HCT116 (cell line): ENCODE measurements at regions not wholly inside any gene's neighbourhood (a gene's known extent, or its start where the extent isn't known, plus 50 kb on each side); places are given as distances from the start of the nearest gene placed in this dataset.

ENCODE experiments used
- ATAC-seq: fragments of 200-7000 bp; cut with Tn5 transposase; 2 replicates; pipeline ENCODE4 v1.9.1; 2020; ENCODE audit warnings: mild to moderate bottlenecking, moderate library complexity
- BruUV-seq: library from RNA; stranded (reverse); fragments of 400-500 nt; replicated peaks from 2 replicates; lab custom pipeline; 2021; lab: Mats Ljungman, UMichigan
- CTCF ChIA-PET: fragments of 300-600 bp; sonication (Branson Sonifier 250); formaldehyde crosslinking; loops from one replicate; lab custom pipeline; 2021; ENCODE audit warnings: antibody characterized with exemption; lab: Charles Lee
- POLR2A ChIA-PET: fragments of 300-600, 350-600 bp; sonication (Branson Sonifier 250); formaldehyde crosslinking; loops from one replicate; lab custom pipeline; 2021; ENCODE audit warnings: antibody characterized with exemption; lab: Charles Lee
- RAD21 ChIA-PET, 2 experiments: fragments of 300-600 bp; sonication (Branson Sonifier 250); formaldehyde crosslinking; loops; one replicate each; lab custom pipeline; 2023; ENCODE audit warnings: low total read pairs in 2 of 2; ENCODE audit not compliant: uncharacterized antibody in 2 of 2, unreplicated experiment in 2 of 2, low non-redundant PET in 1 of 2; lab: Charles Lee
- DNase-seq: peaks from one replicate; pipeline ENCODE4 v3.0.0-alpha.2; 2010; ENCODE audit warnings: low read depth, low spot score
- H2AFZ ChIP-seq: fragments of 200-600 bp; shearing (Covaris generic), sonication (generic); 2 replicates; pipeline ENCODE4 v1.6.1; 2017; ENCODE audit warnings: low read depth, mixed run types, mixed read lengths, antibody characterized with exemption, low read length; ENCODE audit not compliant: poor library complexity, severe bottlenecking
- H3K27ac ChIP-seq: 2 replicates; pipeline ENCODE4 v1.5.1; 2012; ENCODE audit warnings: low read depth, low read length
- H3K27me3 ChIP-seq: fragments of 200-600 bp; sonication (generic); 2 replicates; pipeline ENCODE4 v1.6.1; 2016; ENCODE audit warnings: mixed run types, low read length, mixed read lengths; ENCODE audit not compliant: insufficient read depth
- H3K36me3 ChIP-seq, 2 experiments: fragments of 200-500 bp in 1 of 2; fragments of 200-600 bp in 1 of 2; sonication (Bioruptor generic) in 1 of 2; sonication (generic) in 1 of 2; 2 replicates each; pipeline versions ENCODE4 v1.5.1 to v1.6.1; 2014 to 2016; ENCODE audit warnings: low read length in 2 of 2, inconsistent platforms in 1 of 2, mixed read lengths in 1 of 2, mixed run types in 1 of 2; ENCODE audit not compliant: insufficient read depth in 2 of 2, control insufficient read depth in 1 of 2
- H3K4me1 ChIP-seq, 2 experiments: fragments of 200-600 bp in 1 of 2; sonication (generic) in 1 of 2; 2 replicates each; pipeline versions ENCODE4 v1.5.1 to v1.6.1; 2012 to 2017; ENCODE audit warnings: low read length in 2 of 2, inconsistent platforms in 1 of 2, mild to moderate bottlenecking in 1 of 2, mixed read lengths in 1 of 2, mixed run types in 1 of 2, moderate library complexity in 1 of 2; ENCODE audit not compliant: insufficient read depth in 2 of 2, control insufficient read depth in 1 of 2
- H3K4me2 ChIP-seq: fragments of 200-600 bp; sonication (generic); 2 replicates; pipeline ENCODE4 v1.6.1; 2017; ENCODE audit warnings: mixed run types, low read length, mixed read lengths
- H3K4me3 ChIP-seq, 2 experiments: fragments of 200-600 bp in 1 of 2; sonication (generic) in 1 of 2; replicated peaks in 1 of 2; 2 replicates each; pipeline ENCODE4 v1.5.1; 2011 to 2016; ENCODE audit warnings: low read length in 2 of 2, control low read depth in 1 of 2, low read depth in 1 of 2, mild to moderate bottlenecking in 1 of 2, mixed read lengths in 1 of 2, mixed run types in 1 of 2
- H3K79me2 ChIP-seq: fragments of 200-600 bp; sonication (generic); 2 replicates; pipeline ENCODE4 v1.6.1; 2017; ENCODE audit warnings: mild to moderate bottlenecking, mixed run types, low read length, moderate library complexity, mixed read lengths; ENCODE audit not compliant: insufficient read depth
- H3K9ac ChIP-seq: fragments of 200-600 bp; sonication (generic); 2 replicates; pipeline ENCODE4 v1.6.1; 2016; ENCODE audit warnings: low read length, mixed read lengths
- H3K9me2 ChIP-seq: fragments of 200-600 bp; sonication (generic), shearing (Covaris generic); 2 replicates; pipeline ENCODE4 v1.6.1; 2017; ENCODE audit warnings: mixed run types, mild to moderate bottlenecking, moderate library complexity; ENCODE audit not compliant: insufficient read depth
- H3K9me3 ChIP-seq, 2 experiments: fragments of 200-500 bp in 1 of 2; fragments of 200-600 bp in 1 of 2; sonication (Bioruptor generic) in 1 of 2; sonication (generic) in 1 of 2; 2 replicates each; pipeline ENCODE4 v1.6.1; 2014 to 2017; ENCODE audit warnings: low read length in 2 of 2, mixed read lengths in 2 of 2, inconsistent platforms in 1 of 2, low read depth in 1 of 2, mild to moderate bottlenecking in 1 of 2, mixed run types in 1 of 2, moderate library complexity in 1 of 2; ENCODE audit not compliant: control insufficient read depth in 1 of 2, insufficient read depth in 1 of 2
- H4K20me1 ChIP-seq: fragments of 200-600 bp; sonication (generic), shearing (Covaris generic); 2 replicates; pipeline ENCODE4 v1.6.1; 2017; ENCODE audit warnings: mixed run types, mild to moderate bottlenecking, moderate library complexity; ENCODE audit not compliant: insufficient read depth
- ATF3 ChIP-seq: IDR thresholded peaks from 2 replicates; pipeline ENCODE4 v1.6.1; 2012
- CBX3 ChIP-seq: IDR thresholded peaks from 2 replicates; pipeline ENCODE4 v1.6.1; 2012; ENCODE audit warnings: low read depth
- CEBPB ChIP-seq: IDR thresholded peaks from 2 replicates; pipeline ENCODE4 v1.6.1; 2012; ENCODE audit warnings: low read depth
- EGR1 ChIP-seq: IDR thresholded peaks from 2 replicates; pipeline ENCODE4 v1.6.1; 2012; ENCODE audit warnings: low read depth
- EZH2 ChIP-seq: fragments of 200-600 bp; sonication (generic); IDR thresholded peaks from 2 replicates; pipeline ENCODE4 v1.6.1; 2017; ENCODE audit warnings: antibody characterized with exemption, mixed run types
- FOSL1 ChIP-seq: IDR thresholded peaks from 2 replicates; pipeline ENCODE4 v1.6.1; 2012; ENCODE audit warnings: low read depth
- JUND ChIP-seq: IDR thresholded peaks from 2 replicates; pipeline ENCODE4 v1.6.1; 2012
- POLR2AphosphoS5 ChIP-seq: IDR thresholded peaks from 2 replicates; pipeline ENCODE4 v1.6.1; 2011; ENCODE audit warnings: mild to moderate bottlenecking, low read depth, low read length, moderate library complexity
- RAD21 ChIP-seq: IDR thresholded peaks from 2 replicates; pipeline ENCODE4 v1.6.1; 2012; ENCODE audit warnings: low read depth, mild to moderate bottlenecking
- SIN3A ChIP-seq: IDR thresholded peaks from 2 replicates; pipeline ENCODE4 v1.6.1; 2012; ENCODE audit warnings: low read depth
- SP1 ChIP-seq: IDR thresholded peaks from 2 replicates; pipeline ENCODE4 v1.6.1; 2012; ENCODE audit warnings: low read depth
- SRF ChIP-seq: IDR thresholded peaks from 2 replicates; pipeline ENCODE4 v1.6.1; 2012; ENCODE audit warnings: low read depth
- TCF7L2 ChIP-seq: IDR thresholded peaks from 2 replicates; pipeline ENCODE4 v1.7.0; 2011; ENCODE audit warnings: borderline replicate concordance, inconsistent platforms; ENCODE audit not compliant: insufficient read depth, insufficient read length; ENCODE audit errors: extremely low read depth
- YY1 ChIP-seq: IDR thresholded peaks from 2 replicates; pipeline ENCODE4 v1.6.1; 2011; ENCODE audit warnings: low read length, low read depth, moderate library complexity, mild to moderate bottlenecking; ENCODE audit not compliant: insufficient replicate concordance; ENCODE audit errors: extremely low read depth
- ZBTB33 ChIP-seq: IDR thresholded peaks from 2 replicates; pipeline ENCODE4 v1.6.1; 2011; ENCODE audit warnings: mild to moderate bottlenecking, low read length, moderate library complexity; ENCODE audit not compliant: insufficient replicate concordance; ENCODE audit errors: extremely low read depth
- ZFX ChIP-seq: fragments of 450-650 bp; IDR thresholded peaks from 2 replicates; pipeline ENCODE4 v1.6.1; 2017
- ZNF274 ChIP-seq: fragments of 200-500 bp; sonication (Bioruptor generic); IDR thresholded peaks from 2 replicates; pipeline ENCODE4 v1.6.1; 2014; ENCODE audit warnings: mild to moderate bottlenecking, low read depth, low read length, inconsistent platforms
- intact Hi-C: fragments of 100-400 bp; cut with micrococcal nuclease; formaldehyde crosslinking; loops from 2 replicates; pipeline ENCODE4 v1.10.0; 2022
- TF ChIP-seq, protein P1 (sequence below): IDR thresholded peaks from 2 replicates; pipeline ENCODE4 v1.6.1; 2012

GRCh38 chr7:115211171-115211570, 289.3 kb downstream of the MDFIC start:
- Histone ChIP-seq H3K27me3 (no peaks in the 10 kb centered on the region), H3K9me3 (no peaks in the 10 kb centered on the region), H3K4me3 (no peak overlapping the region), H3K9me2 (no peaks in the 10 kb centered on the region), H3K36me3 (no peaks in the 10 kb centered on the region), H2AFZ (peak overlapping the region; percentile 23), H3K9ac (no peak overlapping the region), H3K4me2 (no peak overlapping the region), H3K27ac (no peak overlapping the region), H4K20me1 (no peaks in the 10 kb centered on the region), H3K79me2 (no peaks in the 10 kb centered on the region), H3K4me1 (no peaks in the 10 kb centered on the region)
- no peak for DNase-seq
- intact Hi-C loops = no loop called here
- ChIA-PET RAD21 (no interaction called here), CTCF (no interaction called here), POLR2A (no interaction called here)
- no TSS peak for BruUV-seq
- no peak for ATAC-seq
- TF ChIP-seq JUND = no peak
- no peak for TF ChIP-seq ZNF274
- no peak for TF ChIP-seq CBX3
- no peak for TF ChIP-seq SIN3A

GRCh38 chr7:115210552-115210951, 288.7 kb downstream of the MDFIC start:
- no peaks in the 10 kb centered on the region for H3K36me3 ChIP-seq
- no peak for DNase-seq
- H3K9ac ChIP-seq = no peak overlapping the region
- TF ChIP-seq FOSL1 = no peak
- no peak for TF ChIP-seq CEBPB
- no peak for TF ChIP-seq RAD21
- TF ChIP-seq TCF7L2 = no peak
- TF ChIP-seq YY1 = no peak
- TF ChIP-seq POLR2AphosphoS5 = no peak
- TF ChIP-seq ATF3 = no peak
- TF ChIP-seq SIN3A = no peak
- TF ChIP-seq, protein P1, sequence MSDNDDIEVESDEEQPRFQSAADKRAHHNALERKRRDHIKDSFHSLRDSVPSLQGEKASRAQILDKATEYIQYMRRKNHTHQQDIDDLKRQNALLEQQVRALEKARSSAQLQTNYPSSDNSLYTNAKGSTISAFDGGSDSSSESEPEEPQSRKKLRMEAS = no peak
- TF ChIP-seq ZFX = no peak
- no peak for TF ChIP-seq ZNF274
- no peak for TF ChIP-seq EZH2
- no peak for TF ChIP-seq EGR1
- TF ChIP-seq CBX3 = no peak
- TF ChIP-seq SRF = no peak
- no peak for TF ChIP-seq SP1
- TF ChIP-seq ZBTB33 = no peak
- H3K9me3 ChIP-seq = 0 out of 4 replicates have a peak, but pooled peaks cover 0 to 3% of the 10 kb centered on the region in 2 experiments
- no peaks in the 10 kb centered on the region for H3K79me2 ChIP-seq
- H2AFZ ChIP-seq = peak overlapping the region; percentile 23
- ChIA-PET CTCF (no interaction called here), RAD21 (no interaction called here), POLR2A (no interaction called here)
- no peak overlapping the region for H3K27ac ChIP-seq
- no peaks in the 10 kb centered on the region for H3K27me3 ChIP-seq
- no peaks in the 10 kb centered on the region for H4K20me1 ChIP-seq
- no peak overlapping the region for H3K4me2 ChIP-seq
- ATAC-seq = no peak
- H3K9me2 ChIP-seq = no peaks in the 10 kb centered on the region
- BruUV-seq = no TSS peak
- H3K4me1 ChIP-seq = no peaks in the 10 kb centered on the region
- intact Hi-C loops = no loop called here
- H3K4me3 ChIP-seq = no peak overlapping the region
